Spleen (tissue), 7 donors: ENCODE measurements at regions not wholly inside any gene's neighbourhood (a gene's known extent, or its start where the extent isn't known, plus 50 kb on each side); places are given as distances from the start of the nearest gene placed in this dataset.

ENCODE experiments used
- POLR2A ChIP-seq, 3 donors: fragments of 450-650 bp; IDR thresholded peaks; one replicate each; pipeline ENCODE4 v1.5.1; 2017; ENCODE audit warnings: antibody characterized with exemption in 3 of 3, mild to moderate bottlenecking in 1 of 3
- POLR2AphosphoS5 ChIP-seq, 3 donors: sonication (generic); formaldehyde crosslinking; IDR thresholded peaks; one replicate each; pipeline ENCODE4 v1.5.1; 2017; ENCODE audit warnings: antibody characterized with exemption in 3 of 3
- TF ChIP-seq, protein P1 (sequence below), 11 experiments: fragments of 200-600 bp in 7 of 11; fragments of 450-650 bp in 4 of 11; sonication (generic) in 4 of 11; IDR thresholded peaks in 8 of 11; conservative IDR thresholded peaks in 3 of 11; 1 replicate in 7 of 11; 2 replicates in 4 of 11; pipeline versions ENCODE4 v1.4.0 to v1.8.0; 2016 to 2021; ENCODE audit warnings: antibody characterized with exemption in 11 of 11, inconsistent platforms in 4 of 11, mild to moderate bottlenecking in 1 of 11
- donor health status: DM: no; HTN: no; CAD: no; lungs with moderate emphysema.
- donor health status: DM: no; HTN: no; CAD: no.
- donor health status: DM: no; HTN: no; CAD: no.

DNA sequence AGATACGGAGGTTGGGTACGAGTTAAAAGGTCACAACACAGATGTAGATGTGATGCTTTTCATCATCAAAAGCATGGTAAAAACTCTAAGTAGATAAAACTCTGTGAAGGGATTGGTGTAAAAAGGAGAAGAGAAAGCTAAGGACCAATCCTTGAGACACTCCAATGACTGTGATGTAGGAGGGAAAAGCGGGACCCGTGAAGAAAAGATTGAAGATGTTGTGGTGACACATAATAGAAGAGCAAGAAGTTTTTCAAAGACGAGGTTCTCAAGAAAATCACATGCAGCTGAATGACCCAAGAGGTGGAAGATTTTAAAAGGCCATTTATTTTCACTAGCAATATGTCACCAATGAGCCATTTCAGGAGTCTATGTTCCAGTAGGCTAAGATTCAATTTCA is 179.5 kb downstream of the MRPL39 start:
- TF ChIP-seq, protein P1, sequence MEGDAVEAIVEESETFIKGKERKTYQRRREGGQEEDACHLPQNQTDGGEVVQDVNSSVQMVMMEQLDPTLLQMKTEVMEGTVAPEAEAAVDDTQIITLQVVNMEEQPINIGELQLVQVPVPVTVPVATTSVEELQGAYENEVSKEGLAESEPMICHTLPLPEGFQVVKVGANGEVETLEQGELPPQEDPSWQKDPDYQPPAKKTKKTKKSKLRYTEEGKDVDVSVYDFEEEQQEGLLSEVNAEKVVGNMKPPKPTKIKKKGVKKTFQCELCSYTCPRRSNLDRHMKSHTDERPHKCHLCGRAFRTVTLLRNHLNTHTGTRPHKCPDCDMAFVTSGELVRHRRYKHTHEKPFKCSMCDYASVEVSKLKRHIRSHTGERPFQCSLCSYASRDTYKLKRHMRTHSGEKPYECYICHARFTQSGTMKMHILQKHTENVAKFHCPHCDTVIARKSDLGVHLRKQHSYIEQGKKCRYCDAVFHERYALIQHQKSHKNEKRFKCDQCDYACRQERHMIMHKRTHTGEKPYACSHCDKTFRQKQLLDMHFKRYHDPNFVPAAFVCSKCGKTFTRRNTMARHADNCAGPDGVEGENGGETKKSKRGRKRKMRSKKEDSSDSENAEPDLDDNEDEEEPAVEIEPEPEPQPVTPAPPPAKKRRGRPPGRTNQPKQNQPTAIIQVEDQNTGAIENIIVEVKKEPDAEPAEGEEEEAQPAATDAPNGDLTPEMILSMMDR (IDR thresholded peaks at IDR 0.05 in 8 of 11, conservative IDR thresholded peaks at IDR 0.05 in 3 of 11), result no peak
- TF ChIP-seq POLR2A (IDR thresholded peaks at IDR 0.05), result no peak
- TF ChIP-seq POLR2AphosphoS5 (IDR thresholded peaks at IDR 0.05), result no peak
